IPS-18a (cell line): ENCODE measurements at regions not wholly inside any gene's neighbourhood (a gene's known extent, or its start where the extent isn't known, plus 50 kb on each side); places are given as distances from the start of the nearest gene placed in this dataset.

ENCODE experiments used
- H3K27ac ChIP-seq: one replicate; pipeline ENCODE4 v1.5.1; 2013; ENCODE audit warnings: low read length
- H3K27me3 ChIP-seq: one replicate; pipeline ENCODE4 v1.6.1; 2013; ENCODE audit warnings: mild to moderate bottlenecking, low read length; ENCODE audit not compliant: control insufficient read depth, insufficient read depth
- H3K36me3 ChIP-seq: one replicate; pipeline ENCODE4 v1.6.1; 2013; ENCODE audit warnings: low read depth, low read length; ENCODE audit not compliant: control insufficient read depth
- H3K4me1 ChIP-seq: one replicate; pipeline ENCODE4 v1.6.1; 2013; ENCODE audit warnings: low read depth, low read length; ENCODE audit not compliant: control insufficient read depth
- H3K4me3 ChIP-seq: one replicate; pipeline ENCODE4 v1.5.1; 2013; ENCODE audit warnings: low read length
- H3K9ac ChIP-seq: one replicate; pipeline ENCODE4 v1.6.1; 2013; ENCODE audit warnings: mild to moderate bottlenecking, low read length, moderate library complexity
- H3K9me3 ChIP-seq: one replicate; pipeline ENCODE4 v1.6.1; 2013; ENCODE audit warnings: low read depth, low read length; ENCODE audit not compliant: control insufficient read depth

- H3K4me1 ChIP-seq: no peaks in the 10 kb centered on the region
- H3K4me3 ChIP-seq: no peak overlapping the region
- H3K9ac ChIP-seq: no peak overlapping the region
- H3K36me3 ChIP-seq: no peaks in the 10 kb centered on the region
- no peak overlapping the region for H3K27ac ChIP-seq
- H3K9me3 ChIP-seq: no peaks in the 10 kb centered on the region
- no peaks in the 10 kb centered on the region for H3K27me3 ChIP-seq
These were observed 856.3 kb upstream of the SALL3 start for GRCh38 chr18:78123144-78123909.

GRCh38 chr18:78123926-78124797, 855.5 kb upstream of the SALL3 start:
- H3K4me3 ChIP-seq: no peak overlapping the region
- H3K27me3 ChIP-seq: no peaks in the 10 kb centered on the region
- H3K9me3 ChIP-seq: no peaks in the 10 kb centered on the region
- no peaks in the 10 kb centered on the region for H3K36me3 ChIP-seq
- H3K9ac ChIP-seq: no peak overlapping the region
- no peaks in the 10 kb centered on the region for H3K4me1 ChIP-seq
- H3K27ac ChIP-seq: no peak overlapping the region

GRCh38 chr18:78125206-78125896, 854.3 kb upstream of the SALL3 start:
- H3K27me3 ChIP-seq: no peaks in the 10 kb centered on the region
- H3K27ac ChIP-seq: no peak overlapping the region
- H3K9me3 ChIP-seq: no peaks in the 10 kb centered on the region
- H3K4me1 ChIP-seq: no peaks in the 10 kb centered on the region
- no peak overlapping the region for H3K9ac ChIP-seq
- no peak overlapping the region for H3K4me3 ChIP-seq
- H3K36me3 ChIP-seq: no peaks in the 10 kb centered on the region

GRCh38 chr18:78126106-78126505, 853.5 kb upstream of the SALL3 start:
- Histone ChIP-seq H3K27ac (no peak overlapping the region), H3K4me3 (no peak overlapping the region), H3K36me3 (no peaks in the 10 kb centered on the region), H3K27me3 (no peaks in the 10 kb centered on the region), H3K4me1 (no peaks in the 10 kb centered on the region), H3K9me3 (no peaks in the 10 kb centered on the region), H3K9ac (no peak overlapping the region)

GRCh38 chr18:78126536-78126935, 853.1 kb upstream of the SALL3 start:
- Histone ChIP-seq H3K9me3 (no peaks in the 10 kb centered on the region), H3K9ac (no peak overlapping the region), H3K27me3 (no peaks in the 10 kb centered on the region), H3K36me3 (no peaks in the 10 kb centered on the region), H3K4me3 (no peak overlapping the region), H3K27ac (no peak overlapping the region), H3K4me1 (no peaks in the 10 kb centered on the region)

GRCh38 chr18:78127041-78127440, 852.6 kb upstream of the SALL3 start:
- no peaks in the 10 kb centered on the region for H3K36me3 ChIP-seq
- no peaks in the 10 kb centered on the region for H3K9me3 ChIP-seq
- H3K27ac ChIP-seq: no peak overlapping the region
- H3K4me3 ChIP-seq: no peak overlapping the region
- no peaks in the 10 kb centered on the region for H3K4me1 ChIP-seq
- H3K27me3 ChIP-seq: no peaks in the 10 kb centered on the region
- no peak overlapping the region for H3K9ac ChIP-seq

- Histone ChIP-seq H3K9me3 (no peaks in the 10 kb centered on the region), H3K9ac (no peak overlapping the region), H3K27ac (no peak overlapping the region), H3K4me1 (no peaks in the 10 kb centered on the region), H3K27me3 (no peaks in the 10 kb centered on the region), H3K4me3 (no peak overlapping the region), H3K36me3 (no peaks in the 10 kb centered on the region)
These were observed 851.6 kb upstream of the SALL3 start for GRCh38 chr18:78128004-78128403.

- Histone ChIP-seq H3K4me1 (no peaks in the 10 kb centered on the region), H3K9me3 (no peaks in the 10 kb centered on the region), H3K9ac (no peak overlapping the region), H3K4me3 (no peak overlapping the region), H3K27me3 (no peaks in the 10 kb centered on the region), H3K36me3 (no peaks in the 10 kb centered on the region), H3K27ac (no peak overlapping the region)
These were observed 850.4 kb upstream of the SALL3 start for GRCh38 chr18:78129260-78129659.

- H3K4me1 ChIP-seq: no peaks in the 10 kb centered on the region
- H3K9me3 ChIP-seq: no peaks in the 10 kb centered on the region
- no peaks in the 10 kb centered on the region for H3K36me3 ChIP-seq
- no peak overlapping the region for H3K27ac ChIP-seq
- H3K9ac ChIP-seq: no peak overlapping the region
- no peaks in the 10 kb centered on the region for H3K27me3 ChIP-seq
- H3K4me3 ChIP-seq: no peak overlapping the region
These were observed 849.1 kb upstream of the SALL3 start for GRCh38 chr18:78130232-78131195.

- Histone ChIP-seq H3K27ac (no peak overlapping the region), H3K4me3 (no peak overlapping the region), H3K36me3 (no peaks in the 10 kb centered on the region), H3K4me1 (peaks cover 9% of the 10 kb centered on the region), H3K9ac (no peak overlapping the region), H3K27me3 (no peaks in the 10 kb centered on the region), H3K9me3 (no peaks in the 10 kb centered on the region)
These were observed 845.9 kb upstream of the SALL3 start for GRCh38 chr18:78133729-78134128.

GRCh38 chr18:78136986-78137385, 842.6 kb upstream of the SALL3 start:
- Histone ChIP-seq H3K4me3 (no peak overlapping the region), H3K36me3 (no peaks in the 10 kb centered on the region), H3K9me3 (no peaks in the 10 kb centered on the region), H3K27ac (no peak overlapping the region), H3K9ac (no peak overlapping the region), H3K27me3 (no peaks in the 10 kb centered on the region), H3K4me1 (peaks cover 27% of the 10 kb centered on the region)
